Esophagus squamous epithelium (tissue), 5 donors: ENCODE measurements at regions not wholly inside any gene's neighbourhood (a gene's known extent, or its start where the extent isn't known, plus 50 kb on each side); places are given as distances from the start of the nearest gene placed in this dataset.

ENCODE experiments used
- DNase-seq: peaks from one replicate; lab custom pipeline; 2025; lab: John Stamatoyannopoulos, UW
- H3K27ac ChIP-seq, 4 donors: fragments of 200-600 bp; sonication (generic); one replicate each; pipeline ENCODE4 v1.5.1; 2016 to 2019; ENCODE audit warnings: mild to moderate bottlenecking in 1 of 4
- H3K27me3 ChIP-seq, 4 donors: fragments of 200-600 bp; sonication (generic); 1 replicate in 3 of 4; 2 replicates in 1 of 4; pipeline versions ENCODE4 v1.5.1 to v1.6.0; 2017 to 2021; ENCODE audit warnings: antibody characterized with exemption in 1 of 4
- H3K36me3 ChIP-seq, 3 donors: fragments of 200-600 bp; sonication (generic); one replicate each; pipeline ENCODE4 v1.5.1; 2016 to 2019
- H3K4me1 ChIP-seq, 3 donors: fragments of 200-600 bp; sonication (generic); one replicate each; pipeline ENCODE4 v1.5.1; 2017 to 2019
- H3K4me3 ChIP-seq, 4 donors: fragments of 200-600 bp; sonication (generic); 1 replicate in 3 of 4; 2 replicates in 1 of 4; pipeline ENCODE4 v1.5.1; 2016 to 2019; ENCODE audit warnings: mild to moderate bottlenecking in 2 of 4, moderate library complexity in 1 of 4
- H3K9me3 ChIP-seq, 3 donors: fragments of 200-600 bp; sonication (generic); one replicate each; pipeline ENCODE4 v1.5.1; 2016 to 2019
- CTCF ChIP-seq, 6 experiments: fragments of 450-650 bp in 4 of 6; fragments of 200-600 bp in 2 of 6; sonication (generic) in 2 of 6; IDR thresholded peaks; one replicate each; pipeline ENCODE4 v1.5.1; 2016 to 2019; ENCODE audit warnings: antibody characterized with exemption in 6 of 6, mild to moderate bottlenecking in 4 of 6, moderate library complexity in 4 of 6
- POLR2A ChIP-seq, 4 donors: fragments of 450-650 bp; IDR thresholded peaks; one replicate each; pipeline ENCODE4 v1.6.1; 2017; ENCODE audit warnings: antibody characterized with exemption in 4 of 4, mild to moderate bottlenecking in 4 of 4, moderate library complexity in 3 of 4
- WGBS, 2 donors: methylation state at CpG; one replicate each; pipeline ENCODE4 v1.1.5; 2018; 5-methylcytosine and 5-hydroxymethylcytosine counted together
- intact Hi-C: fragments of 100-400 bp; cut with DNase I; formaldehyde crosslinking; loops from one replicate; pipeline ENCODE4 v1.15.0; 2022
- donor health status: DM: yes; HTN: yes; CAD: no.

- H3K27me3 ChIP-seq = peaks cover 0 to 68% (median 10%) of the 10 kb centered on the region in 4 donors
- intact Hi-C loops = no loop called here
Observed at GRCh38 chr6:166010136-166010960, 157.3 kb downstream of the TBXT start.

GRCh38 chr6:166009385-166010031, 158.1 kb downstream of the TBXT start:
- no peaks in the 10 kb centered on the region for H3K9me3 ChIP-seq
- intact Hi-C loops = no loop called here
- no peak overlapping the region for H3K27ac ChIP-seq
- no peak for DNase-seq
- no peaks in the 10 kb centered on the region for H3K36me3 ChIP-seq
- peaks cover 0 to 77% (median 10%) of the 10 kb centered on the region in 4 donors for H3K27me3 ChIP-seq
- TF ChIP-seq POLR2A (IDR thresholded peaks at IDR 0.05) = no peak
- TF ChIP-seq CTCF (IDR thresholded peaks at IDR 0.05) = no peak
- peaks cover 0 to 45% (median 3%) of the 10 kb centered on the region in 3 donors for H3K4me1 ChIP-seq
- WGBS, 2 donors = 29 to 44% methylated on average over 8 of the region's 8 CpGs
- H3K4me3 ChIP-seq = peak overlapping the region in 1 of 4 donors; percentile 56

More at GRCh38 chr6:166010136-166010960, 157.3 kb downstream of the TBXT start:
- H3K36me3 ChIP-seq = no peaks in the 10 kb centered on the region
- TF ChIP-seq POLR2A (IDR thresholded peaks at IDR 0.05) = no peak
- TF ChIP-seq CTCF (IDR thresholded peaks at IDR 0.05) = no peak
- H3K4me1 ChIP-seq = peaks cover 0 to 43% (median 3%) of the 10 kb centered on the region in 3 donors
- DNase-seq = no peak
- H3K9me3 ChIP-seq = no peaks in the 10 kb centered on the region
- H3K4me3 ChIP-seq = no peak overlapping the region
- 52 to 61% methylated on average over 10 of the region's 11 CpGs for WGBS, 2 donors
- H3K27ac ChIP-seq = no peak overlapping the region

DNA sequence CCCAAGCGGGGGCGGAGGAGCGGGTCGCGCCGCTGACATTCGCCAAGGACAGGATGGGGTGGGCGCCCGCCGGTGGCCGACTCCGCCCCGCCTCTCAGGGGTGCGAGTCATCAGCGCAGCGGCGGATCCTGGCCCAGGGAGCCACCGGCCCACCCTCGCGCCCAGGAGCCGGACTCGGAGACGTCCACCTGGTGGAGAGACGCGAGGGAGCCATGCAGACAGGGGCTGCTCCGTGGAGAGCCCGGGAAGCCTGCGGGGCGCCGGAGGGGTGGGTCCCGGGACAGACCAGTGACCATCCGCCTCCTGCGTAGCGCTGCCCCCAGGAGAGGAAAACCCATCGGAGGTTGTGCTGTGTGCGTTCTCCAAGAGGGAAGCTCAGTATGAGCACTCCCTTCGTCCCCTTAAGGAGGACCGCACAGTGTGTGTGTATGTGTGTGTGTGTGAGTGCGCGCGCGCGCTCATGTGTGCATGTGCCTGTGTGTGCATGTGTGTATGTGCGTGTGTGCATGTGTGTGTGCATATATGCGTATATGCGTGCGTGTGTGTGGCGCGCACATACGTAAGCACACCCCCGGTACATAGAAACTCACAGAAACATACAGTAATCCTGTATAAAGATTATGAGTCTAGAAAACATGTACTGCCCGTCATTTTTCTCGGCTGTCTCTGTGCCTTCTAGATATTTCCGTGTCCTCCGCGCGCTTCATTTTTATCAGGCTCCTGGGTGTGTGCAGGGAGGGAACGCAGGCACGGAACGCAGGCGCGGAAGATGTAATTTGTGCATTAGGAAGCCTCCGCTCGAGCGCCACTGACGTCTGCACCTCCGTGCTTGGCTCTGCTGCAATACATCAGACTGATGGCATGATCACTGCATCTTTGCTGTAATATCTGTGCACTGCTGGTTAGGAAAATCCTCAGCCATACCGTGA, 158.9 kb downstream of the TBXT start:
- Histone ChIP-seq H3K9me3 (no peaks in the 10 kb centered on the region), H3K4me1 (peaks cover 0 to 45% (median 3%) of the 10 kb centered on the region in 3 donors), H3K4me3 (peak overlapping the region in 3 of 4 donors; percentile 23 to 56 (median 34)), H3K27ac (no peak overlapping the region), H3K36me3 (no peaks in the 10 kb centered on the region), H3K27me3 (peaks cover 0 to 80% (median 10%) of the 10 kb centered on the region in 4 donors)
- WGBS, 2 donors = 5 to 12% methylated on average over 38 to 44 of the region's 68 CpGs
- intact Hi-C loops = no loop called here
- DNase-seq = no peak
- TF ChIP-seq POLR2A (IDR thresholded peaks at IDR 0.05) (no peak), CTCF (IDR thresholded peaks at IDR 0.05) (no peak)

GRCh38 chr6:166007349-166008263, 160.0 kb downstream of the TBXT start:
- no peak for TF ChIP-seq CTCF (IDR thresholded peaks at IDR 0.05)
- no peak for TF ChIP-seq POLR2A (IDR thresholded peaks at IDR 0.05)
- no peaks in the 10 kb centered on the region for H3K9me3 ChIP-seq
- WGBS, 2 donors = 9 to 15% methylated on average over 12 to 15 of the region's 18 CpGs
- intact Hi-C loops = no loop called here
- no peak for DNase-seq
- H3K4me1 ChIP-seq = peaks cover 0 to 45% (median 3%) of the 10 kb centered on the region in 3 donors
- no peak overlapping the region for H3K27ac ChIP-seq
- H3K36me3 ChIP-seq = no peaks in the 10 kb centered on the region
- H3K4me3 ChIP-seq = peak overlapping the region in 1 of 4 donors; percentile 56
- peaks cover 0 to 80% (median 10%) of the 10 kb centered on the region in 4 donors for H3K27me3 ChIP-seq
